ENCODE measurements at regions not wholly inside any gene's neighbourhood (a gene's known extent, or its start where the extent isn't known, plus 50 kb on each side); places are given as distances from the start of the nearest gene placed in this dataset.
A peak's percentile ranks its signal among the peaks of the same experiment; 100 is the strongest.

DNA sequence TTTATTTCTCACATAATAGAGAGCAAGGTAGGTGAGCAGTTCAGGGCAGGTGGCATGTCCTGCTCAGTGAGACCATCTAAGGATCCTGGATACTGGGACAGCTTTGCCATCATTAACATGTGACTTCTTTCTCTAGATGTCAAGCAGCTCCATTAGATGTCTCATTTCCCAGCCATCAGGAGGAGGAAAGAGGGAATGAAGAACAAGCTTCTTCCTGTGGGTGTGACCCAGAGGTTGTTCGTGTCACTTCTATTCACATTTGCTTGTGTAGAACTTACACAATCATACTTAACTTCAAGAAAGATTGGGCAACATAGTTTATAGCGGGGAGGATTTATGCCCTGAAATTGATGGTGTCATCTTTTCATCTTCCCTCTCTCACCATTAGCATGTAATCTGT, 169.2 kb upstream of the B3GALT2 start:
- DNase-seq (ENCODE audit: insufficient read length, low spot score), result no peak
- TF ChIP-seq SPI1 (IDR thresholded peaks at IDR 0.05; ENCODE audit: low read depth, low read length) (no peak), POLR2AphosphoS5 (IDR thresholded peaks at IDR 0.05; ENCODE audit: low read depth, low read length) (no peak), POU2F2 (IDR thresholded peaks at IDR 0.05; ENCODE audit: low read depth, low read length) (no peak), PAX5 (IDR thresholded peaks at IDR 0.05; ENCODE audit: insufficient read depth, low read length, severe bottlenecking) (no peak), TAF1 (IDR thresholded peaks at IDR 0.05; ENCODE audit: low read depth, low read length) (no peak), POLR2A (IDR thresholded peaks at IDR 0.05; ENCODE audit: low read depth, low read length) (no peak)
- no peak for FAIRE-seq

DNA sequence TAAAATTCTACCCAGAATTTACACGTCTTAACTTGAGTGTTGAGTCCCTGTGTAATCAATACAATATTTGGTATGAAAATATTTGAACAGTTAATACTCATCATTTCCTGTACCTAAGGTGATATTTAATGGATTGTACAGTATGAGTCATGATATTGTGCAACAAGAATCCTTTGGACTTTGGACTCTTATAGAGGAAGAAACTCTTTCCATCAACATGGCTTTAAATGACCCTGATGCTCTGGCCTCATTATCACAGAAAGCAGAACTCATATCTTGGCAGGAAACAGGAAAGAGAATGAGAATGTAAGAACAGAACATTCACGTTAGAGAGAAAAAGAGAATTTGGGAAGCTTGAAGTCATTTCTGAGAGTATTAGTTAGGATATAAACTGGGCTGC, 168.8 kb upstream of the B3GALT2 start:
- DNase-seq (ENCODE audit: insufficient read length, low spot score), result no peak
- TF ChIP-seq POU2F2 (IDR thresholded peaks at IDR 0.05; ENCODE audit: low read depth, low read length) (no peak), TAF1 (IDR thresholded peaks at IDR 0.05; ENCODE audit: low read depth, low read length) (no peak), POLR2AphosphoS5 (IDR thresholded peaks at IDR 0.05; ENCODE audit: low read depth, low read length) (no peak), POLR2A (IDR thresholded peaks at IDR 0.05; ENCODE audit: low read depth, low read length) (no peak), PAX5 (IDR thresholded peaks at IDR 0.05; ENCODE audit: insufficient read depth, low read length, severe bottlenecking) (no peak), SPI1 (IDR thresholded peaks at IDR 0.05; ENCODE audit: low read depth, low read length) (no peak)
- FAIRE-seq, result no peak

DNA sequence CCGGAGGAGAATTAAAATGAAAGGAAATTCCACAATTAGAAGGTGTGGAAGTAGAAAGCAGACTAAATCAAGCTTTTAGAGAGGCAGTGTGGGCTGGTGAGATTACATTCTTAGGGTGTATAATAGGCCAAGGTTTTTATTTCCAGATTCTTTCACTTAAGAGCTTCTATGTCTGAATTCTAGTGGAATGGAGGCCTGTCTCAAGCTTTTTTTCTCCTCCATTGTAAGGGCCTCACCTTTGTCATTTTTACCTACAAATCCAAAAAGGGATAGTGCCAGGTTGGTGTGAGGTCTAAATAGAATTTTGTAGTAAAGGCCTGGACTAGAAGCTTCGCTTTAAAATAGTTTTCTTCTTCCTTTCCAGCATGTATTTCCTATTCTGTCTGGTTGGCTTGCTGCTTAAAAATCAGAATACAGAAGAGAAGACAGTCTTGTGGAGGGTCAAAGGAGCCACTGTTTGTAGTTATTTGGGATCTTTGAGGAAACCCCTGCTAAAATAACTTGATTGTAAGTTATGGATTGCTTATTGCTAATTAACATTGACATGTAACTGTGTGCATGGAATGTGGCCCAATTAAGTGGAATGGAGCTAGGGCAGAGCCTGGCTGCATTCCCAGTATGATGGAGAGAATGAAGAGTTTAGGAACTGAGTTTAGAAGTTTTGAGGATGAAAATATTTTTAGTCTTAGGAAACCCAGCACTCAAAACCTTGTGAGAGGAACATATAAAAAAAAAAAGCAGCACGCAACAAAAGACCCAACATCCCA, 162.5 kb upstream of the B3GALT2 start:
- DNase-seq (ENCODE audit: insufficient read length, low spot score) (no peak), FAIRE-seq (no peak)
- TF ChIP-seq PAX5 (IDR thresholded peaks at IDR 0.05; ENCODE audit: insufficient read depth, low read length, severe bottlenecking) (no peak), POLR2AphosphoS5 (IDR thresholded peaks at IDR 0.05; ENCODE audit: low read depth, low read length) (no peak), SPI1 (IDR thresholded peaks at IDR 0.05; ENCODE audit: low read depth, low read length) (no peak), POU2F2 (IDR thresholded peaks at IDR 0.05; ENCODE audit: low read depth, low read length) (no peak), TAF1 (IDR thresholded peaks at IDR 0.05; ENCODE audit: low read depth, low read length) (no peak), POLR2A (IDR thresholded peaks at IDR 0.05; ENCODE audit: low read depth, low read length) (no peak)

DNA sequence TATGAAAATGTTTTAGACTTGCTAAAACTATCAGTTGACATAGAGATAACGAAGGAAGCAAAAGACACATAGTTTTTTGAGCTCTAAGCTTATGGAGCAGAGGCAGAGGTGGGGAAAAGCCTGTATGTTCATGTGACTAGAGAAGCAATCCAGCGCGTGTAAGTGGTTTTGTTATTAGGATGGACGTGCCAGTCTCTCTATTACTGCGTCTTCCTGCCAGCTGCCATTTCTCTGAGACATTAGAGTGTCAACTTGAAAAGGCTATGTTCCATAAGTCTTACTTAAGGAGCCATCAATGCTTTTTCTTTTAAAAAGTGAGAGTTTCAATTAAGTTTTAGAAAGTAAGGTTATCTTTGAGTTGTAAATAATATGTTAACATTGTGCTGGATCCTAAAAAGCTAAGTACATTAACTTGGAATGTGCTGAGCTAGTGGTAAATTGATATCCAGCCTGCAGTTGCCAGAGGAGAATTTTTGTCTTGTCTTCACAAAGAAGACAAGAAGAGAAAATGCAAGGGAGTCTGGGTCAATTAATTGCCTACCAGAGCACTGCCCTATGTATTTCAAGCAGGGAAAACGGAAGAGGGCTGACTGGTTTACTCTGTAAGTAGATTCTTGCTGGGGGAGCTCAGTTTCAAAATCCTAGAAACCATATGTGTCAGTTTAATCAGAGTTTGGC, 161.8 kb upstream of the B3GALT2 start:
- DNase-seq (ENCODE audit: insufficient read length, low spot score) (no peak), FAIRE-seq (no peak)
- TF ChIP-seq POU2F2 (IDR thresholded peaks at IDR 0.05; ENCODE audit: low read depth, low read length) (no peak), POLR2AphosphoS5 (IDR thresholded peaks at IDR 0.05; ENCODE audit: low read depth, low read length) (no peak)

DNA sequence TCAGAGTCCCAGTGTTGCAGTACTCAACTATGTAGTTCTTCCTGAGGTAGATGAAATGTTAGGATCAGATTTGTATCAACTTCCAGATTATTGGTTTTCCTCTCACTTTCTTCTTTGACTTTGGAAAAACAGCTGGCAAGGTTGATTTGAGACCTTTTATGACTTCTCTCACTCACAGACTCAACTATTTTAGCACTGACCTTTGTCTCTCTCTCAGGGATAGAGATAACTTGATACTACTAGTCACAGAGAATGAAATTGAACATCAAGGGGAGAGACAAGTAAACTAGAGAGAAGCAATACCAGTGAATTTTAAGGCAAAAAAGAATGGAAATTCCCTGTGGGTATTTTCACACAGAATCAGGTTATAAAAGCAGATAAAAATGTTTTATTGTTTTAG, 159.7 kb upstream of the B3GALT2 start:
- DNase-seq (ENCODE audit: insufficient read length, low spot score), result no peak
- TF ChIP-seq POLR2AphosphoS5 (IDR thresholded peaks at IDR 0.05; ENCODE audit: low read depth, low read length) (no peak), PAX5 (IDR thresholded peaks at IDR 0.05; ENCODE audit: insufficient read depth, low read length, severe bottlenecking) (no peak), POLR2A (IDR thresholded peaks at IDR 0.05; ENCODE audit: low read depth, low read length) (no peak), POU2F2 (IDR thresholded peaks at IDR 0.05; ENCODE audit: low read depth, low read length) (no peak), TAF1 (IDR thresholded peaks at IDR 0.05; ENCODE audit: low read depth, low read length) (no peak), SPI1 (IDR thresholded peaks at IDR 0.05; ENCODE audit: low read depth, low read length) (no peak)
- no peak for FAIRE-seq

DNA sequence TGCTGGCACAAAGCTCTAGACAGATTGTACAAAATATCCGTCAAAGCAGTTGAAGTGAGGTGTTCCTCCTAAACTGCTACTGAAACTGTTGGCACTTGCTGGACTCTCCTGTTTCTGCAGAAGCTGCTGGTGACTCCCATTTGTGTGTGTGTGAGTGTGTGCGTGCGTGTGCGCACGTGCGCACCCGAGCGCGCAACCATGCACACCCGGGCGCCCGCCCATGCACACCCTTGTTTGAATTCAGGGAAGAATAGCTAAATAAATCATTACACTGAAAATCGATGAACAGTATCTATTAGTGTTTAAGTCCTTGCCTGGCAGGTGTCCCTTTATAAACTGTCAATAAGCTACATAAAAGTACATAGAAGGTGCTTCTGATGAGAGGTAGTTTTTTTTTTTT, 156.4 kb upstream of the B3GALT2 start:
- no peak for TF ChIP-seq POLR2AphosphoS5 (IDR thresholded peaks at IDR 0.05; ENCODE audit: low read depth, low read length)
- no peak for TF ChIP-seq POLR2A (IDR thresholded peaks at IDR 0.05; ENCODE audit: low read depth, low read length)
- TF ChIP-seq TAF1 (IDR thresholded peaks at IDR 0.05; ENCODE audit: low read depth, low read length), result no peak
- TF ChIP-seq SPI1 (IDR thresholded peaks at IDR 0.05; ENCODE audit: low read depth, low read length), result no peak
- TF ChIP-seq POU2F2 (IDR thresholded peaks at IDR 0.05; ENCODE audit: low read depth, low read length), result no peak
- TF ChIP-seq PAX5 (IDR thresholded peaks at IDR 0.05; ENCODE audit: insufficient read depth, low read length, severe bottlenecking), result no peak
- DNase-seq (ENCODE audit: insufficient read length, low spot score) (no peak), FAIRE-seq (no peak)

DNA sequence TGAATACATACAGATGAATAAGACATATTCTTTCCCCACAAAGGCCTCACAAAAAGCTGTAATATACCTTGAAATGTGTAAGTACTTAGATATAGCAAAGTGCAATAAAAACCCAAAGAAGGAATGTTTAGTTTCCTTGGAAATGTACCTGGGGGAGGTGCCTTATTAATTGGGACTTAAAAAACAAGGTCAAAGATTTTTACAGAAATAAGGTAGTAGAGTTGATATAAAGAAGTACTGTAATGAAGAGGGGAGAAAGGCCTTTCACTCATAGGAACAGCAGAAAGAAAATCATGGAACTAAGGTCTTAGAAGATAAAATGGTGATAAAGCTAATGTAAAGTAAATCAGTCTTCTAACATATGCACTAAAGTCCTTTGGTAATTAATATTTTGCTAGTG, 153.9 kb upstream of the B3GALT2 start:
- no peak for FAIRE-seq
- no peak for TF ChIP-seq TAF1 (IDR thresholded peaks at IDR 0.05; ENCODE audit: low read depth, low read length)
- TF ChIP-seq POU2F2 (IDR thresholded peaks at IDR 0.05; ENCODE audit: low read depth, low read length), result no peak
- TF ChIP-seq PAX5 (IDR thresholded peaks at IDR 0.05; ENCODE audit: insufficient read depth, low read length, severe bottlenecking), result no peak
- TF ChIP-seq SPI1 (IDR thresholded peaks at IDR 0.05; ENCODE audit: low read depth, low read length), result no peak
- no peak for TF ChIP-seq POLR2AphosphoS5 (IDR thresholded peaks at IDR 0.05; ENCODE audit: low read depth, low read length)
- TF ChIP-seq POLR2A (IDR thresholded peaks at IDR 0.05; ENCODE audit: low read depth, low read length), result no peak

DNA sequence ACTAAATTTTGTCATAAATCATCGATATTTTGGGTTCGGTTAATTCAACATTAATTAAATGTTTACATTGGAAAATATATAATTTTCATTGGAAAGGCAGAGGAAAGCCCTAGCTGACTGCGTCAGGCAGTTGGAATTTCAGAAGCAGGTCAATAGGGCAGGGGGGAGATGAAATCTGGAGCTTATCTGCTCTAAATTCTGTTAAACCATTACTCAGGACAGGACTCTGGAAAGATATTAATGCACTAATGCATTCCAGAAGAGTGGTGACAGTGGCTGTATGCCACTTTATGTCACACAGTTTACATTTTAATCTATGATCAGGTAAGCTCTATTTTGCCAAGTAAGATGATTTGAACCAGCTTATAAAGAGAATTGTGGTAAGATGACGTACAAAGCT, 153.0 kb upstream of the B3GALT2 start:
- DNase-seq (ENCODE audit: insufficient read length, low spot score) (no peak), FAIRE-seq (no peak)
- no peak for TF ChIP-seq POLR2A (IDR thresholded peaks at IDR 0.05; ENCODE audit: low read depth, low read length)
- TF ChIP-seq TAF1 (IDR thresholded peaks at IDR 0.05; ENCODE audit: low read depth, low read length), result no peak
- no peak for TF ChIP-seq POU2F2 (IDR thresholded peaks at IDR 0.05; ENCODE audit: low read depth, low read length)

More for the DNA sequence above, 153.9 kb upstream of the B3GALT2 start:
- no peak for DNase-seq (ENCODE audit: insufficient read length, low spot score)

DNA sequence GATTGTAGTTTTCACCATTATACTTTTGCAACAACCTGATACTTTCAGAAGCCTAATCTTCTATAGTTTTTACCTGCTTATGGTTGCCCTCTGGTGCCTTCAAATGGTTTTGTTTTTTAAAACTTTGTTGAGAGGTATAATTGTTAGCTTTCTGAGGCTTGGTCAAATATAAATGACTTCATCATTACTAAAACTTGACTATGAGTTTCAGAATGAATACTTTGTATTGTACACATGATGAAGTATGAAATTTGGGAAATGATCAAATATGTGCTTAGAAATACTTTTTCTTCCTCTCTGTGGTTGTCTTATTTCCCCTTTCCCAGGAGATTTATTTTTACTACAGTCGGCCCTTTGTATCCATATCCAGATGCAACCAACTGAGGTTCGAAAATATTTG, 151.8 kb upstream of the B3GALT2 start:
- DNase-seq (ENCODE audit: insufficient read length, low spot score) (peak; percentile 6), FAIRE-seq (no peak)
- no peak for TF ChIP-seq SPI1 (IDR thresholded peaks at IDR 0.05; ENCODE audit: low read depth, low read length)
- no peak for TF ChIP-seq POLR2AphosphoS5 (IDR thresholded peaks at IDR 0.05; ENCODE audit: low read depth, low read length)
- no peak for TF ChIP-seq PAX5 (IDR thresholded peaks at IDR 0.05; ENCODE audit: insufficient read depth, low read length, severe bottlenecking)
- TF ChIP-seq TAF1 (IDR thresholded peaks at IDR 0.05; ENCODE audit: low read depth, low read length), result no peak
- TF ChIP-seq POLR2A (IDR thresholded peaks at IDR 0.05; ENCODE audit: low read depth, low read length), result no peak
- TF ChIP-seq POU2F2 (IDR thresholded peaks at IDR 0.05; ENCODE audit: low read depth, low read length), result no peak
